GM18508 (cell line): ENCODE measurements at regions not wholly inside any gene's neighbourhood (a gene's known extent, or its start where the extent isn't known, plus 50 kb on each side); places are given as distances from the start of the nearest gene placed in this dataset.

Source experiments
- ATAC-seq: cut with Tn5 transposase; IDR thresholded peaks from one replicate; pipeline ENCODE4 v1.9.1; 2021; ENCODE audit warnings: moderate number of reproducible peaks; ENCODE audit not compliant: insufficient read depth, unreplicated experiment

GRCh38 chr2:42916324-42916723, 123.9 kb upstream of the HAAO start:
- no peak for ATAC-seq

GRCh38 chr2:42914860-42915259, 122.5 kb upstream of the HAAO start:
- no peak for ATAC-seq

GRCh38 chr2:42914314-42914713, 121.9 kb upstream of the HAAO start:
- ATAC-seq, result no peak

GRCh38 chr2:42913280-42913878, 121.0 kb upstream of the HAAO start:
- ATAC-seq, result no peak

GRCh38 chr2:42910645-42911405, 118.4 kb upstream of the HAAO start:
- ATAC-seq, result no peak

GRCh38 chr2:42909966-42910365, 117.6 kb upstream of the HAAO start:
- ATAC-seq, result no peak

- no peak for ATAC-seq
Observed at GRCh38 chr2:42908518-42909200, 116.3 kb upstream of the HAAO start.

GRCh38 chr2:42907835-42908234, 115.5 kb upstream of the HAAO start:
- no peak for ATAC-seq

GRCh38 chr2:42906557-42907411, 114.4 kb upstream of the HAAO start:
- no peak for ATAC-seq

- no peak for ATAC-seq
Observed at GRCh38 chr2:42906111-42906556, 113.8 kb upstream of the HAAO start.

GRCh38 chr2:42905341-42906110, 113.1 kb upstream of the HAAO start:
- ATAC-seq, result no peak

GRCh38 chr2:42904576-42904876, 112.1 kb upstream of the HAAO start:
- ATAC-seq, result no peak

- ATAC-seq, result no peak
Observed at GRCh38 chr2:42903821-42904575, 111.6 kb upstream of the HAAO start.

- no peak for ATAC-seq
Observed at GRCh38 chr2:42902939-42903709, 110.7 kb upstream of the HAAO start.

- ATAC-seq, result no peak
Observed at GRCh38 chr2:42901076-42901640, 108.8 kb upstream of the HAAO start.

GRCh38 chr2:42900289-42900891, 108.0 kb upstream of the HAAO start:
- ATAC-seq, result no peak

- no peak for ATAC-seq
Observed at GRCh38 chr2:42897358-42897757, 105.0 kb upstream of the HAAO start.

- no peak for ATAC-seq
Observed at GRCh38 chr2:42895791-42896135, 103.4 kb upstream of the HAAO start.
